GM12874 (cell line): ENCODE measurements at regions not wholly inside any gene's neighbourhood (a gene's known extent, or its start where the extent isn't known, plus 50 kb on each side); places are given as distances from the start of the nearest gene placed in this dataset.

ENCODE experiments used
- TF ChIP-seq, protein P1 (sequence below): IDR thresholded peaks from 2 replicates; pipeline ENCODE4 v1.5.1; 2011; ENCODE audit warnings: low read depth, mild to moderate bottlenecking, control low read depth, low read length, moderate library complexity; ENCODE audit not compliant: insufficient read depth

- TF ChIP-seq, protein P1, sequence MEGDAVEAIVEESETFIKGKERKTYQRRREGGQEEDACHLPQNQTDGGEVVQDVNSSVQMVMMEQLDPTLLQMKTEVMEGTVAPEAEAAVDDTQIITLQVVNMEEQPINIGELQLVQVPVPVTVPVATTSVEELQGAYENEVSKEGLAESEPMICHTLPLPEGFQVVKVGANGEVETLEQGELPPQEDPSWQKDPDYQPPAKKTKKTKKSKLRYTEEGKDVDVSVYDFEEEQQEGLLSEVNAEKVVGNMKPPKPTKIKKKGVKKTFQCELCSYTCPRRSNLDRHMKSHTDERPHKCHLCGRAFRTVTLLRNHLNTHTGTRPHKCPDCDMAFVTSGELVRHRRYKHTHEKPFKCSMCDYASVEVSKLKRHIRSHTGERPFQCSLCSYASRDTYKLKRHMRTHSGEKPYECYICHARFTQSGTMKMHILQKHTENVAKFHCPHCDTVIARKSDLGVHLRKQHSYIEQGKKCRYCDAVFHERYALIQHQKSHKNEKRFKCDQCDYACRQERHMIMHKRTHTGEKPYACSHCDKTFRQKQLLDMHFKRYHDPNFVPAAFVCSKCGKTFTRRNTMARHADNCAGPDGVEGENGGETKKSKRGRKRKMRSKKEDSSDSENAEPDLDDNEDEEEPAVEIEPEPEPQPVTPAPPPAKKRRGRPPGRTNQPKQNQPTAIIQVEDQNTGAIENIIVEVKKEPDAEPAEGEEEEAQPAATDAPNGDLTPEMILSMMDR = no peak
These were observed 358.6 kb upstream of the KCNH8 start for GRCh38 chr3:18789734-18790133.

GRCh38 chr3:18787441-18787840 lies 360.9 kb upstream of the KCNH8 start:
- TF ChIP-seq, protein P1 = no peak

DNA sequence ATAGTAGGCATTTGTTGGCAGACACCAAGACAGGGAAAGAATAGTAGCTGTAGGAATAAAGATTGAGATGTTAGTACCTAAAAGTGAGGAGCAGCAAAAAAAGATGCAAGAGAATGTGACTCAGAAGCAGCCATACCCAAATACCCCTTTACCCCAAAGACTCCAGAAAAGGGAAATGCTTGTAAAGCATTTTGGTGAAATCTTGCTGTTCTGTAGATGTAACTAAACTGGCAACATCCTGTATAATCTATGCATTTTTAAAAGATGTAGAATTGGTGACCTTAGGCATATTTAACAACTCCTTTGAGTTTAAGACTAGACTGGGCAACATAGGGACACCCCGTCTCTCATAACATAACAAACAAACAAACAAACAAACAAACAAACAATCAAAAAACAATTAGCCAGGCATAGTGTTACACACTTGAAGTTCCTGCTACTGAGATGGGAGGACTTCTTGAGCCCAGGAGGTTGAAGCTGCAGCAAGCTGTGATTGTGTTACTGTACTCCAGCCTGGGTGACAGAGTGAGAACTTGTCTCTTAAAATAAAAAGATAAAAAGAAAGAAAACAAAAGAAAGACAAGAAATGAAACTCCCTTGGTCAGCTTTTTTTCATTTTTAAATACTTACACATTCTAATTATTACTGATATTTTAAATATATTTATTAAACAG lies 361.5 kb upstream of the KCNH8 start:
- TF ChIP-seq, protein P1 = no peak

DNA sequence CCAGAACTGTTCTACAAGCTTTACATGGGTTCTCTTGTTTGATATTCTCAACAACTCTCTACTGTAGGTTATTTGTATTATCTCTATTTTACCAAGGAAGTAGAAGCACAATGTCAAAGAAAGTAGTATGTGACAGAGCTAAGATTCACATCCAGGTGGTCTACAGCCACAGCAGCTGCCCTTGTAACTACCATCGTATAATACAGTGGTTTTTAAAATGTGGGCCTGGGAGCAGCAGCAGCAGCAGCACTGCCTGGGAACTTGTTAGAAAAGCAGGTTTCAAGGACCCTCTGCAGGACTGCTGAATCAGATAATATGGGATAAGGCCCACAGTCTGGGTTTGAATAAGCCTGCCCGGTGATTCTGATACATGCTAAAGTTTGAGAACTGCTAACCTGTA lies 357.1 kb upstream of the SATB1 start:
- TF ChIP-seq, protein P1 = no peak

DNA sequence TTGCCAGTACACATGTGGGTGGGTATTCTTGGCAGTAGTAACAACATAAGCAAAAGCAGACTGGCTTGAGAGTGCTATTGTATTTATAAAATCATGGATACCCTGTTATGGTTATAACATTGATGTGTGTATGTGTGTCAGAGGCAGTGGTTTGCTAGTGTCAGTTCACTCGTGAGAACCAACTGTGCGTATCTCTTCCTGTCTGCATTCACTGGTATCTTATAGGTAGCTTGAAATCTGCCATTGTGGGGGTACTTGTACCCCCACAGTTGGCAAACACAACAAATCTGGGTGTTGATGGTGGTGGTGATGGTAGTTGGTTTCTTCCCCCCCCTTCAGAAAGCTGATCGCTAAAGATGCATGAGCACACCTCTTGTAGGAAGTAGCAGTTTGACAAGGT lies 355.8 kb upstream of the SATB1 start:
- TF ChIP-seq, protein P1 = no peak

GRCh38 chr3:18779704-18780103 lies 354.6 kb upstream of the SATB1 start:
- TF ChIP-seq, protein P1 = no peak

GRCh38 chr3:18778598-18778997 lies 353.5 kb upstream of the SATB1 start:
- TF ChIP-seq, protein P1 = no peak

DNA sequence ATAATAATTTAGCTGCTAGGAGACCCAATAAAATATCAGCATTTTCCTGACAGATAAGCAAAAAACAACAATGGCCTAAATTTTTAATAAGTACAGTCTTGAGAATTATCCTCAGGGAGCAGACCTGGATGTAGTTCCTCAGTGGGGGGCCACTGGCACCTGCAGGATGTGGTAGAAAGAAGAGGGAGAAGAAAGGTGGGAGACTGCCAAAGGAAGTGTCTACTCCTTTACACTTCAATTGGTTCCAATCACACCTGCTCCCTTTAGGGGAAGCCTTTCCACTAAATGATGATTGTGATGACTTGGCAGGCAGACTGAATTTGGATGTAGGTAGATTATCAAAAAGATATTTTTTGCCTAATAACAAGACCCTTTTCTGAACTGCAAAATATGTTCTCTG lies 353.0 kb upstream of the SATB1 start:
- TF ChIP-seq, protein P1 = no peak
